Parathyroid adenoma (tissue), 2 donors: ENCODE measurements at regions not wholly inside any gene's neighbourhood (a gene's known extent, or its start where the extent isn't known, plus 50 kb on each side); places are given as distances from the start of the nearest gene placed in this dataset.

Experiments used
- H2AFZ ChIP-seq: fragments of 300-600 bp; sonication (generic); one replicate; pipeline ENCODE4 v1.7.0; 2017; ENCODE audit warnings: antibody characterized with exemption, mild to moderate bottlenecking
- H3K27ac ChIP-seq: fragments of 300-600 bp; sonication (generic); one replicate; pipeline ENCODE4 v1.7.0; 2017
- H3K27me3 ChIP-seq: fragments of 300-600 bp; sonication (generic); one replicate; pipeline ENCODE4 v1.7.0; 2017; ENCODE audit warnings: low read length; ENCODE audit not compliant: control insufficient read depth, insufficient read depth
- H3K36me3 ChIP-seq: fragments of 300-600 bp; sonication (generic); one replicate; pipeline ENCODE4 v1.7.0; 2017; ENCODE audit warnings: low read length; ENCODE audit not compliant: control insufficient read depth, insufficient read depth
- H3K4me1 ChIP-seq: fragments of 300-600 bp; sonication (generic); one replicate; pipeline ENCODE4 v1.7.0; 2017; ENCODE audit warnings: control low read depth
- H3K4me2 ChIP-seq: fragments of 300-600 bp; sonication (generic); one replicate; pipeline ENCODE4 v1.7.0; 2017; ENCODE audit warnings: low read length
- H3K4me3 ChIP-seq: fragments of 300-600 bp; sonication (generic); one replicate; pipeline ENCODE4 v1.7.0; 2017; ENCODE audit warnings: low read depth, low read length
- H3K79me2 ChIP-seq: fragments of 300-600 bp; sonication (generic); one replicate; pipeline ENCODE4 v1.7.0; 2017; ENCODE audit warnings: control low read depth
- H3K9ac ChIP-seq: fragments of 300-600 bp; sonication (generic); one replicate; pipeline ENCODE4 v1.7.0; 2017; ENCODE audit warnings: mild to moderate bottlenecking
- H3K9me3 ChIP-seq: fragments of 300-600 bp; sonication (generic); one replicate; pipeline ENCODE4 v1.7.0; 2017; ENCODE audit warnings: low read length; ENCODE audit not compliant: control insufficient read depth
- TF ChIP-seq, protein P1 (sequence below): fragments of 300-600 bp; sonication (generic); IDR thresholded peaks from one replicate; pipeline ENCODE4 v1.7.0; 2017; ENCODE audit warnings: antibody characterized with exemption, mild to moderate bottlenecking
- donor health status: primary hyperparathyroidism.

DNA sequence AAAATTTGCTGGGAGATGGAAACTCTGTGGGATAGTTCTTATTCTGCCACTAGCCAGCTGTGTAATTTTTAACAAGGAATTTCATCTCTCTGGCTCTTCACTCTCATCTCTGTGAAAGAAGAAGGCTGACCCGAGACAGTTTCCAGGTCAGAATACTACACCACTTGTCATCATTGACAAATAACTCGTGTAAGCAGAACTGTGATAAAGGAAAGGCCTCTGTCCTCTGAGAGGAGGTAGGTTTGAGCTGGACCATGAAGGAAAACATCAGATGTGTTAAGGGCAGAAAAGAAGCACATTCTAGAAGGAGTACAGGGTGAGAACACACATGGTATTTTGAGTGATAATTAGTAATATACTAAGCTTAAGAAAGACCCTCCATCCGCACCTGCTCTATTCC, 211.4 kb upstream of the DDX18 start:
- no peaks in the 10 kb centered on the region for H3K36me3 ChIP-seq
- H2AFZ ChIP-seq = no peak overlapping the region
- no peak overlapping the region for H3K4me3 ChIP-seq
- H3K9ac ChIP-seq = no peak overlapping the region
- H3K4me1 ChIP-seq = no peaks in the 10 kb centered on the region
- H3K4me2 ChIP-seq = no peak overlapping the region
- no peaks in the 10 kb centered on the region for H3K9me3 ChIP-seq
- TF ChIP-seq, protein P1, sequence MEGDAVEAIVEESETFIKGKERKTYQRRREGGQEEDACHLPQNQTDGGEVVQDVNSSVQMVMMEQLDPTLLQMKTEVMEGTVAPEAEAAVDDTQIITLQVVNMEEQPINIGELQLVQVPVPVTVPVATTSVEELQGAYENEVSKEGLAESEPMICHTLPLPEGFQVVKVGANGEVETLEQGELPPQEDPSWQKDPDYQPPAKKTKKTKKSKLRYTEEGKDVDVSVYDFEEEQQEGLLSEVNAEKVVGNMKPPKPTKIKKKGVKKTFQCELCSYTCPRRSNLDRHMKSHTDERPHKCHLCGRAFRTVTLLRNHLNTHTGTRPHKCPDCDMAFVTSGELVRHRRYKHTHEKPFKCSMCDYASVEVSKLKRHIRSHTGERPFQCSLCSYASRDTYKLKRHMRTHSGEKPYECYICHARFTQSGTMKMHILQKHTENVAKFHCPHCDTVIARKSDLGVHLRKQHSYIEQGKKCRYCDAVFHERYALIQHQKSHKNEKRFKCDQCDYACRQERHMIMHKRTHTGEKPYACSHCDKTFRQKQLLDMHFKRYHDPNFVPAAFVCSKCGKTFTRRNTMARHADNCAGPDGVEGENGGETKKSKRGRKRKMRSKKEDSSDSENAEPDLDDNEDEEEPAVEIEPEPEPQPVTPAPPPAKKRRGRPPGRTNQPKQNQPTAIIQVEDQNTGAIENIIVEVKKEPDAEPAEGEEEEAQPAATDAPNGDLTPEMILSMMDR = no peak
- no peaks in the 10 kb centered on the region for H3K79me2 ChIP-seq
- no peaks in the 10 kb centered on the region for H3K27me3 ChIP-seq
- H3K27ac ChIP-seq = no peak overlapping the region

DNA sequence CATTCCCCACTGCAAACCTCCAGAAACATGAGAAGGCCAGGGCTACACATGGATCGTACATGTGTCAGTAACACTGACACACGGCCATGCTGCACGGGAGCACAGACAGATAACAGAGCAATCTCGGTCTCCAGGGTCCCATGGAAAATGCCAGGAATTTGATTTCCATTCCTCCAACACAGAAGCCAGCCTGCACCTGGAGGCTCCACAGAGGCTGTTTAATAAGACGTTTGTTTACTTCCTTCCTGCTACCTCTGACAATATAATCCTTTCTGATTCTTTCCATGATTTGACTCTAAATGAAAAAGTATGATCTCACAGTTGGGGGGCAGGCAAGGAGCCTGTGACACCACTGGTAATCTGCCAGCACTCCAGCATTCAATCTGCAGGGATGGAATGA, 210.9 kb upstream of the DDX18 start:
- TF ChIP-seq, protein P1 = no peak

GRCh38 chr2:117607202-117607601, 207.3 kb upstream of the DDX18 start:
- TF ChIP-seq, protein P1 = no peak
- Histone ChIP-seq H3K9ac (no peak overlapping the region), H3K36me3 (no peaks in the 10 kb centered on the region), H3K79me2 (no peaks in the 10 kb centered on the region), H2AFZ (no peak overlapping the region), H3K9me3 (no peaks in the 10 kb centered on the region), H3K27me3 (no peaks in the 10 kb centered on the region), H3K4me3 (no peak overlapping the region), H3K4me1 (no peaks in the 10 kb centered on the region), H3K27ac (no peak overlapping the region), H3K4me2 (no peak overlapping the region)

More for the DNA sequence above, 210.9 kb upstream of the DDX18 start:
- no peaks in the 10 kb centered on the region for H3K79me2 ChIP-seq
- no peaks in the 10 kb centered on the region for H3K4me1 ChIP-seq
- H3K4me2 ChIP-seq = no peak overlapping the region
- no peak overlapping the region for H2AFZ ChIP-seq
- H3K9ac ChIP-seq = no peak overlapping the region
- H3K9me3 ChIP-seq = no peaks in the 10 kb centered on the region
- no peaks in the 10 kb centered on the region for H3K27me3 ChIP-seq
- H3K36me3 ChIP-seq = no peaks in the 10 kb centered on the region
- no peak overlapping the region for H3K27ac ChIP-seq
- H3K4me3 ChIP-seq = no peak overlapping the region

GRCh38 chr2:117613101-117613500, 201.4 kb upstream of the DDX18 start:
- TF ChIP-seq, protein P1 = no peak
- no peaks in the 10 kb centered on the region for H3K27me3 ChIP-seq
- no peak overlapping the region for H3K4me3 ChIP-seq
- H3K9me3 ChIP-seq = no peaks in the 10 kb centered on the region
- H3K9ac ChIP-seq = no peak overlapping the region
- H3K79me2 ChIP-seq = no peaks in the 10 kb centered on the region
- no peaks in the 10 kb centered on the region for H3K4me1 ChIP-seq
- no peak overlapping the region for H3K27ac ChIP-seq
- no peak overlapping the region for H2AFZ ChIP-seq
- H3K4me2 ChIP-seq = no peak overlapping the region
- no peaks in the 10 kb centered on the region for H3K36me3 ChIP-seq

DNA sequence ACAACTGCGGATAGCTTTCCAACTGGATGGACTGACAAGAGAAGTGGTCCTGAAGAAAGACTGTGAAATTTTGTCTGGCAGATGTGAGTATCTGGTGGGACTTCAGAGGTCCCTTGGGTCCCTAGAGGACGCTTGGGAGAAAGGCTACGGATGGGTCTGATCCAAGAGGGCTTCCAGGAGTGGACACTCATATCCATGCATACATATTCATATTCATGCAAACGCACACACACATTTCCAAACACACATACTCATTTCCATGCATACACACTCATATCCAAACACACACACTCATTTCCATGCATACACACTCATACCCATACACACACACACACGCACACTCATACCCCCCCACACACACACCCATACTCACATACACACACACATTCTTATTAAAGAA, 200.2 kb upstream of the DDX18 start:
- no peak overlapping the region for H3K9ac ChIP-seq
- H3K27ac ChIP-seq = no peak overlapping the region
- no peaks in the 10 kb centered on the region for H3K9me3 ChIP-seq
- H3K4me1 ChIP-seq = no peaks in the 10 kb centered on the region
- H2AFZ ChIP-seq = no peak overlapping the region
- no peak overlapping the region for H3K4me2 ChIP-seq
- no peaks in the 10 kb centered on the region for H3K36me3 ChIP-seq
- no peaks in the 10 kb centered on the region for H3K27me3 ChIP-seq
- TF ChIP-seq, protein P1 = no peak
- no peaks in the 10 kb centered on the region for H3K79me2 ChIP-seq
- H3K4me3 ChIP-seq = no peak overlapping the region
